ENCODE measurements at regions not wholly inside any gene's neighbourhood (a gene's known extent, or its start where the extent isn't known, plus 50 kb on each side); places are given as distances from the start of the nearest gene placed in this dataset.

GRCh38 chr12:65764325-65764724 is 60.0 kb upstream of the HMGA2 start:
- TF ChIP-seq EP300 (IDR thresholded peaks at IDR 0.05) (no peak), CTCF (IDR thresholded peaks at IDR 0.05) (no peak), KDM1A (IDR thresholded peaks at IDR 0.05; ENCODE audit: low read depth) (no peak), POLR2A (IDR thresholded peaks at IDR 0.05; ENCODE audit: low read length) (no peak), TP53 (CRISPR knock-in tag; IDR thresholded peaks at IDR 0.05) (no peak)

Measured in A549 (cell line).